Adrenal gland (tissue), 5 donors: ENCODE measurements at regions not wholly inside any gene's neighbourhood (a gene's known extent, or its start where the extent isn't known, plus 50 kb on each side); places are given as distances from the start of the nearest gene placed in this dataset.
A peak's percentile ranks its signal among the peaks of the same experiment; 100 is the strongest.

ENCODE experiments used
- CTCF ChIP-seq, 6 experiments: fragments of 450-650 bp in 4 of 6; fragments of 200-600 bp in 2 of 6; sonication (generic) in 1 of 6; IDR thresholded peaks; 1 replicate in 5 of 6; 2 replicates in 1 of 6; pipeline versions ENCODE4 v1.5.1 to v1.8.0; 2016 to 2021; ENCODE audit warnings: antibody characterized with exemption in 6 of 6, mild to moderate bottlenecking in 2 of 6, moderate library complexity in 1 of 6
- POLR2A ChIP-seq, 2 donors: fragments of 450-650 bp; IDR thresholded peaks; one replicate each; pipeline ENCODE4 v1.6.1; 2017; ENCODE audit warnings: antibody characterized with exemption in 2 of 2, mild to moderate bottlenecking in 2 of 2, moderate library complexity in 1 of 2
- donor health status: DM: no; HTN: no; CAD: no.

GRCh38 chr2:42859006-42859552 is 66.7 kb upstream of the HAAO start:
- TF ChIP-seq CTCF (IDR thresholded peaks at IDR 0.05), result peak; percentile 76 to 94 (median 88)
- TF ChIP-seq POLR2A (IDR thresholded peaks at IDR 0.05), result no peak
